ENCODE measurements at regions not wholly inside any gene's neighbourhood (a gene's known extent, or its start where the extent isn't known, plus 50 kb on each side); places are given as distances from the start of the nearest gene placed in this dataset.

- TF ChIP-seq, protein P1, sequence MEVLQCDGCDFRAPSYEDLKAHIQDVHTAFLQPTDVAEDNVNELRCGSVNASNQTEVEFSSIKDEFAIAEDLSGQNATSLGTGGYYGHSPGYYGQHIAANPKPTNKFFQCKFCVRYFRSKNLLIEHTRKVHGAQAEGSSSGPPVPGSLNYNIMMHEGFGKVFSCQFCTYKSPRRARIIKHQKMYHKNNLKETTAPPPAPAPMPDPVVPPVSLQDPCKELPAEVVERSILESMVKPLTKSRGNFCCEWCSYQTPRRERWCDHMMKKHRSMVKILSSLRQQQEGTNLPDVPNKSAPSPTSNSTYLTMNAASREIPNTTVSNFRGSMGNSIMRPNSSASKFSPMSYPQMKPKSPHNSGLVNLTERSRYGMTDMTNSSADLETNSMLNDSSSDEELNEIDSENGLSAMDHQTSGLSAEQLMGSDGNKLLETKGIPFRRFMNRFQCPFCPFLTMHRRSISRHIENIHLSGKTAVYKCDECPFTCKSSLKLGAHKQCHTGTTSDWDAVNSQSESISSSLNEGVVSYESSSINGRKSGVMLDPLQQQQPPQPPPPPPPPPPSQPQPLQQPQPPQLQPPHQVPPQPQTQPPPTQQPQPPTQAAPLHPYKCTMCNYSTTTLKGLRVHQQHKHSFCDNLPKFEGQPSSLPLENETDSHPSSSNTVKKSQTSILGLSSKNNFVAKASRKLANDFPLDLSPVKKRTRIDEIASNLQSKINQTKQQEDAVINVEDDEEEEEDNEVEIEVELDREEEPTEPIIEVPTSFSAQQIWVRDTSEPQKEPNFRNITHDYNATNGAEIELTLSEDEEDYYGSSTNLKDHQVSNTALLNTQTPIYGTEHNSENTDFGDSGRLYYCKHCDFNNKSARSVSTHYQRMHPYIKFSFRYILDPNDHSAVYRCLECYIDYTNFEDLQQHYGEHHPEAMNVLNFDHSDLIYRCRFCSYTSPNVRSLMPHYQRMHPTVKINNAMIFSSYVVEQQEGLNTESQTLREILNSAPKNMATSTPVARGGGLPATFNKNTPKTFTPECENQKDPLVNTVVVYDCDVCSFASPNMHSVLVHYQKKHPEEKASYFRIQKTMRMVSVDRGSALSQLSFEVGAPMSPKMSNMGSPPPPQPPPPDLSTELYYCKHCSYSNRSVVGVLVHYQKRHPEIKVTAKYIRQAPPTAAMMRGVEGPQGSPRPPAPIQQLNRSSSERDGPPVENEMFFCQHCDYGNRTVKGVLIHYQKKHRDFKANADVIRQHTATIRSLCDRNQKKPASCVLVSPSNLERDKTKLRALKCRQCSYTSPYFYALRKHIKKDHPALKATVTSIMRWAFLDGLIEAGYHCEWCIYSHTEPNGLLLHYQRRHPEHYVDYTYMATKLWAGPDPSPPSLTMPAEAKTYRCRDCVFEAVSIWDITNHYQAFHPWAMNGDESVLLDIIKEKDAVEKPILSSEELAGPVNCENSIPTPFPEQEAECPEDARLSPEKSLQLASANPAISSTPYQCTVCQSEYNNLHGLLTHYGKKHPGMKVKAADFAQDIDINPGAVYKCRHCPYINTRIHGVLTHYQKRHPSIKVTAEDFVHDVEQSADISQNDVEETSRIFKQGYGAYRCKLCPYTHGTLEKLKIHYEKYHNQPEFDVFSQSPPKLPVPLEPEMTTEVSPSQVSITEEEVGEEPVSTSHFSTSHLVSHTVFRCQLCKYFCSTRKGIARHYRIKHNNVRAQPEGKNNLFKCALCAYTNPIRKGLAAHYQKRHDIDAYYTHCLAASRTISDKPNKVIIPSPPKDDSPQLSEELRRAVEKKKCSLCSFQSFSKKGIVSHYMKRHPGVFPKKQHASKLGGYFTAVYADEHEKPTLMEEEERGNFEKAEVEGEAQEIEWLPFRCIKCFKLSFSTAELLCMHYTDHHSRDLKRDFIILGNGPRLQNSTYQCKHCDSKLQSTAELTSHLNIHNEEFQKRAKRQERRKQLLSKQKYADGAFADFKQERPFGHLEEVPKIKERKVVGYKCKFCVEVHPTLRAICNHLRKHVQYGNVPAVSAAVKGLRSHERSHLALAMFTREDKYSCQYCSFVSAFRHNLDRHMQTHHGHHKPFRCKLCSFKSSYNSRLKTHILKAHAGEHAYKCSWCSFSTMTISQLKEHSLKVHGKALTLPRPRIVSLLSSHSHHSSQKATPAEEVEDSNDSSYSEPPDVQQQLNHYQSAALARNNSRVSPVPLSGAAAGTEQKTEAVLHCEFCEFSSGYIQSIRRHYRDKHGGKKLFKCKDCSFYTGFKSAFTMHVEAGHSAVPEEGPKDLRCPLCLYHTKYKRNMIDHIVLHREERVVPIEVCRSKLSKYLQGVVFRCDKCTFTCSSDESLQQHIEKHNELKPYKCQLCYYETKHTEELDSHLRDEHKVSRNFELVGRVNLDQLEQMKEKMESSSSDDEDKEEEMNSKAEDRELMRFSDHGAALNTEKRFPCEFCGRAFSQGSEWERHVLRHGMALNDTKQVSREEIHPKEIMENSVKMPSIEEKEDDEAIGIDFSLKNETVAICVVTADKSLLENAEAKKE (CRISPR knock-in tag; IDR thresholded peaks at IDR 0.05), result no peak
- TF ChIP-seq, protein P2, sequence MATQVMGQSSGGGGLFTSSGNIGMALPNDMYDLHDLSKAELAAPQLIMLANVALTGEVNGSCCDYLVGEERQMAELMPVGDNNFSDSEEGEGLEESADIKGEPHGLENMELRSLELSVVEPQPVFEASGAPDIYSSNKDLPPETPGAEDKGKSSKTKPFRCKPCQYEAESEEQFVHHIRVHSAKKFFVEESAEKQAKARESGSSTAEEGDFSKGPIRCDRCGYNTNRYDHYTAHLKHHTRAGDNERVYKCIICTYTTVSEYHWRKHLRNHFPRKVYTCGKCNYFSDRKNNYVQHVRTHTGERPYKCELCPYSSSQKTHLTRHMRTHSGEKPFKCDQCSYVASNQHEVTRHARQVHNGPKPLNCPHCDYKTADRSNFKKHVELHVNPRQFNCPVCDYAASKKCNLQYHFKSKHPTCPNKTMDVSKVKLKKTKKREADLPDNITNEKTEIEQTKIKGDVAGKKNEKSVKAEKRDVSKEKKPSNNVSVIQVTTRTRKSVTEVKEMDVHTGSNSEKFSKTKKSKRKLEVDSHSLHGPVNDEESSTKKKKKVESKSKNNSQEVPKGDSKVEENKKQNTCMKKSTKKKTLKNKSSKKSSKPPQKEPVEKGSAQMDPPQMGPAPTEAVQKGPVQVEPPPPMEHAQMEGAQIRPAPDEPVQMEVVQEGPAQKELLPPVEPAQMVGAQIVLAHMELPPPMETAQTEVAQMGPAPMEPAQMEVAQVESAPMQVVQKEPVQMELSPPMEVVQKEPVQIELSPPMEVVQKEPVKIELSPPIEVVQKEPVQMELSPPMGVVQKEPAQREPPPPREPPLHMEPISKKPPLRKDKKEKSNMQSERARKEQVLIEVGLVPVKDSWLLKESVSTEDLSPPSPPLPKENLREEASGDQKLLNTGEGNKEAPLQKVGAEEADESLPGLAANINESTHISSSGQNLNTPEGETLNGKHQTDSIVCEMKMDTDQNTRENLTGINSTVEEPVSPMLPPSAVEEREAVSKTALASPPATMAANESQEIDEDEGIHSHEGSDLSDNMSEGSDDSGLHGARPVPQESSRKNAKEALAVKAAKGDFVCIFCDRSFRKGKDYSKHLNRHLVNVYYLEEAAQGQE (IDR thresholded peaks at IDR 0.05; ENCODE audit: unreplicated experiment), result no peak
- TF ChIP-seq EZH2phosphoT487 (IDR thresholded peaks at IDR 0.05; ENCODE audit: unreplicated experiment), result no peak
- no peak for TF ChIP-seq POLR2AphosphoS5 (IDR thresholded peaks at IDR 0.05; ENCODE audit: low read depth)
- no peak for TF ChIP-seq JUNB (IDR thresholded peaks at IDR 0.05; ENCODE audit: unreplicated experiment)
- TF ChIP-seq ETS1 (IDR thresholded peaks at IDR 0.05), result no peak
- TF ChIP-seq STAT1 (IDR thresholded peaks at IDR 0.05; ENCODE audit: unreplicated experiment), result no peak
- TF ChIP-seq CREB1 (CRISPR knock-in tag; IDR thresholded peaks at IDR 0.05; ENCODE audit: low read depth), result no peak
These were observed 88.3 kb downstream of the IRF2BPL start (continued) for GRCh38 chr14:76940021-76940760.
